ENCODE measurements at regions not wholly inside any gene's neighbourhood (a gene's known extent, or its start where the extent isn't known, plus 50 kb on each side); places are given as distances from the start of the nearest gene placed in this dataset.
"Not testable (repeated sequence)": the region's sequence is repeated elsewhere in the genome, so short reads cannot be mapped to it uniquely, and the experiment has no call there.

DNA sequence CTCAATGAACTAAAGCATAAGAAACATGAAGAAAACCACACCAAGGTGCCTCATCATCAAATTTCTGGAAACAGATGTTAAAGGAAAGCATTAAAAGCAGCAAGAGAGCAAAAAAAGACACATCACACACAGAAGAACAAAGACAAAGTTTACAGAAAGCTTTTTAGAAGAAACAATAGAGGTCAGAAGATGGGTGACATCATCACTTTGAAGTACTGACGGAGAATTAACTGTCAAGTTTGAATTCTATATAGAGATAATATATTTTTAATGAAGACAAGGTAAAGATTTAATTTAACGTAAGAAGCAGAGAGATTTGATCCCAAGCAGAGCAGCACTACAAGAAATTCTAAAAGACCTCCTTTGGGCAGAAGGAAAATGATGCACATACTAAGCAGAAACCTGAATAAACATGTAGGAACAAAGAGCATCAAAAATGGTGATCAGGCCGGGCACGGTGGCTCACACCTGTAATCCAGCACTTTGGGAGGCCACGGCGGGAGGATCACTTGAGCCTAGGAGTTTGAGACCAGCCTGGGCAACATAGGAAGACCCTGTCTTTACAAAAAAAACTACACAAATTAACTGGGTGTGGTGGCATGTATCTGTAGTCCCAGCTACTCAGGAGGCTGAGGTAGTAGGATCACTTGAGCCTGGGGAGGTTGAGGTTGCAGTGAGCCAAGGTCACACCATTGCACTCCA, 63.3 kb upstream of the RTL6 start:
- no peak overlapping the region for H3K4me3 ChIP-seq
- H3K36me3 ChIP-seq = no peaks in the 10 kb centered on the region
- DNase-seq = no peak
- H3K27me3 ChIP-seq = no peaks in the 10 kb centered on the region
- peaks cover 22% of the 10 kb centered on the region for H3K9me3 ChIP-seq

DNA sequence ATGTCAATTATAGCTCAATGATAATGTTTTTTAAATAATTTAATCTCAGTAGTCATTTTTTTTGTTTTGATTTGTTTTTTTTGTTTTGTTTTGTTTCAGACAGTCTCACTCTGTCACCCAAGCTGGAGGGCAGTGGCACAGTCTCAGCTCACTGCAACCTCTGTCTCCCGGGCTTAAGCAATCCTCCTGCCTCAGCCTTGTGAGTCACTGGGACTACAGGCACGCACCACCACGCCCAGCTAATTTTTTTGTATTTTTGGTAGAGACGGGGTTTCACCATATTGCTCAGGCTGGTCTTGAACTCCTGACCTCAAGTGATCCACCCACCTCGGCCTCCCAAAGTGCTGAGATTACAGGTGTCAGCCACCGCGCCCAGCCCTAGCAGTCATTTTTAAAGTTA, 60.6 kb upstream of the RTL6 start:
- DNase-seq = peak; percentile 75
- H3K4me3 ChIP-seq, H3K36me3 ChIP-seq, H3K27me3 ChIP-seq: not testable (repeated sequence)
- H3K9me3 ChIP-seq = peaks cover 18% of the 10 kb centered on the region

DNA sequence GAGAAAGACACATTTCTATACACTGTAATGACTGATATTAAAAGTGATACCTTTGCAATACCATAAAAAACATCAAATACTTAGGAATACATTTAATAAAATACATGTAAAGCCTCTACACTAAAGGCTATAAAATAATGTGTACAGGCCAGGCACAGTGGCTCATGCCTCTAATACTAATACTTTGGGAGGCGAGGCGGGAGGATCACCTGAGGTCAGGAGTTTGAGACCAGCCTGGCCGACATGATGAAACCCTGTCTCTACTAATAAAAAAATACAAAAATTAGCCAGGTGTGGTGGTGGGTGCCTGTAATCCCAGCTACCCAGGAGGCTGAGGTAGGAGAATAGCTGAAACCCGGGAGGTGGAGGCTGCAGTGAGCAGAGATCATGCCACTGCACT, 59.8 kb upstream of the RTL6 start:
- H3K36me3 ChIP-seq, DNase-seq, H3K27me3 ChIP-seq, H3K4me3 ChIP-seq: not testable (repeated sequence)
- H3K9me3 ChIP-seq = peaks cover 12% of the 10 kb centered on the region; the same call in 1 of the 2 replicates

DNA sequence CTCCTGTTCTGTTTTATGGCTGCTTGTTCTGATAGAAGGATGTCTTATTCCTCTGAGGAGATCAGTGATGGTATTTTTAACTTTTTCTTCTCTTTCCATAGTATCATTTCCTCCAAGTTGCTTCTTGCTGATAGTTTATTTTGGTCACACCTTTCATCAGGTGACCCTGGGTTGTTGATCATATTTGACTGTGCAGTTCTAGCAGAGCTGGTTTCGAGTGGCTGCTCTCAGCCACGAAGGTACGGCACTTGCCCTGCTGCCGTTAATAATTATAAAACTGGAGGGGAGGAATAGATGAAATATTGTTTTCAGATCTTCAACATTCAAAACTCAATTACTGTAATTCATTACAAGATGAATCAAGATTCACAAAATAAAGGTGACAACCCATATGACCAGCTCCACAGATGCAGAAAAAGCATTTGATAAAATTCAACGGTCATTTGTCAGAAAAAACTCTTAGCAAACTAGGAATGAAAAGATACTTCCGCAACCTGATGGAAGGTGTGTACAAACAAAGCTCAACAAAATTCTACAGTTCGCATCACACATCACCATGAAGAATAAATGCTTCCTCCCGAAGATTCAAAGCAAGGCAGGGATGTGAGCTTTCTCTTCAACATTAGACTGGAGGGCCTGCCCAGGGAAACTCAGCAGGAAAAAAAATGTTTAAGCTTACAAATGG, 59.2 kb upstream of the RTL6 start:
- H3K36me3 ChIP-seq = no peaks in the 10 kb centered on the region
- no peak overlapping the region for H3K4me3 ChIP-seq
- peaks cover 11% of the 10 kb centered on the region; the same call in 1 of the 2 replicates for H3K9me3 ChIP-seq
- no peak for DNase-seq
- no peaks in the 10 kb centered on the region for H3K27me3 ChIP-seq

- Histone ChIP-seq H3K4me3 (no peak overlapping the region), H3K9me3 (peaks cover 8% of the 10 kb centered on the region; the same call in 1 of the 2 replicates), H3K36me3 (no peaks in the 10 kb centered on the region), H3K27me3 (no peaks in the 10 kb centered on the region)
- DNase-seq = no peak
These were observed 57.6 kb upstream of the RTL6 start for GRCh38 chr22:44555597-44555996.

DNA sequence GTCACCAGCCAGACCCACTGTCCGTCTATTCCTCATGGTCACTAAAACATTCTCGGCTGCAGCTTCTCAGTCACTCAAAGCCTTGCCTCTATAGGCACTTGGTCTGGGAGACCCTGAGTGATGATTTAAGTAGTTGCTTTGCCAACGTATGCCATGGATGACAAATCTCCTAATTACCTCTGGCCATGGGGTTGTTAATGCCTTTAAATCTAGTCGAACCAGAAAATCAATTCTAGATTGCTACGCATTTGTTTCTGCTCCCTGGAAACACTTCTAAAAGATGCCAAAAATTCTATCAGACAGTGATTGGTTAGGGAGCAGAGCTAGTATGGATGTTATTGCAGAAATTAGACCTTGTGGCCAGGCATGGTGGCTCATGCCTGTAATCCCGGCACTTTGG, 57.0 kb upstream of the RTL6 start:
- no peak for DNase-seq
- Histone ChIP-seq H3K9me3 (peaks cover 3% of the 10 kb centered on the region; the same call in 1 of the 2 replicates), H3K27me3 (no peaks in the 10 kb centered on the region), H3K36me3 (no peaks in the 10 kb centered on the region), H3K4me3 (no peak overlapping the region)

DNA sequence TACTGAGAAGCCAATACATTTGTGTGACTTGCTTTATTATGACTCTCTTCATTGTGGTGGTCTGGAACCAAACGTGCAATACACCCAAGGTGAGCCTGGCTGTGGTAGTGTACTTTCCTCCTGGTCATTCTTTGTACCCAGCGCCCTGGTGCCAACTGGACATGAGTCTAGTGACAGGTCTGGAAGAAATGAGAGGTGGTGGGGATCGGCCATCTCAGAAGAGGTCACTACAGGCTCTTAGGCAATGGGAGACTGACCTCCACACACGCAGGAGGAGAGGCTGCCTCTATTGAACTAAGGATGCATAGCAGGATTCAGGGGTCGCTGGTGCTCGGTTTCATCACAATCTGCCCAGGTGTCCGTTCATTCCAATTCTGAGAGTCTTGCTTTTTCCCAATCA, 56.4 kb upstream of the RTL6 start:
- no peaks in the 10 kb centered on the region for H3K36me3 ChIP-seq
- no peaks in the 10 kb centered on the region for H3K27me3 ChIP-seq
- no peaks in the 10 kb centered on the region; the same call in 1 of the 2 replicates for H3K9me3 ChIP-seq
- no peak for DNase-seq
- no peak overlapping the region for H3K4me3 ChIP-seq

GRCh38 chr22:44550711-44551491, 52.9 kb upstream of the RTL6 start:
- peak overlapping the region; percentile 41 for H3K4me3 ChIP-seq
- peak; percentile 98 for DNase-seq
- H3K9me3 ChIP-seq = no peaks in the 10 kb centered on the region
- no peaks in the 10 kb centered on the region for H3K36me3 ChIP-seq
- H3K27me3 ChIP-seq = no peaks in the 10 kb centered on the region

- DNase-seq = no peak
- no peaks in the 10 kb centered on the region for H3K36me3 ChIP-seq
- H3K27me3 ChIP-seq = no peaks in the 10 kb centered on the region
- no peak overlapping the region for H3K4me3 ChIP-seq
- no peaks in the 10 kb centered on the region for H3K9me3 ChIP-seq
These were observed 51.7 kb upstream of the RTL6 start for GRCh38 chr22:44549701-44550100.

- Histone ChIP-seq H3K4me3 (no peak overlapping the region), H3K36me3 (no peaks in the 10 kb centered on the region), H3K27me3 (no peaks in the 10 kb centered on the region), H3K9me3 (no peaks in the 10 kb centered on the region)
- no peak for DNase-seq
These were observed 50.9 kb upstream of the RTL6 start for GRCh38 chr22:44548981-44549380.
